OCI-LY1 (cell line): ENCODE measurements at regions not wholly inside any gene's neighbourhood (a gene's known extent, or its start where the extent isn't known, plus 50 kb on each side); places are given as distances from the start of the nearest gene placed in this dataset.

Source experiments
- EZH2 ChIP-seq: fragments of 200-600 bp; sonication (generic), shearing (Covaris generic); IDR thresholded peaks from 2 replicates; pipeline ENCODE4 v1.8.0; 2017; ENCODE audit warnings: borderline replicate concordance, mixed run types, mild to moderate bottlenecking, antibody characterized with exemption, low read length, moderate library complexity, mixed read lengths
- TF ChIP-seq, protein P1 (sequence below): fragments of 200-600 bp; sonication (generic), shearing (Covaris generic); IDR thresholded peaks from 2 replicates; pipeline ENCODE4 v1.5.1; 2017; ENCODE audit warnings: mild to moderate bottlenecking, antibody characterized with exemption, low read length, moderate library complexity, mixed read lengths

GRCh38 chr6:6538261-6538660 lies 50.3 kb upstream of the LY86 start:
- TF ChIP-seq, protein P1, sequence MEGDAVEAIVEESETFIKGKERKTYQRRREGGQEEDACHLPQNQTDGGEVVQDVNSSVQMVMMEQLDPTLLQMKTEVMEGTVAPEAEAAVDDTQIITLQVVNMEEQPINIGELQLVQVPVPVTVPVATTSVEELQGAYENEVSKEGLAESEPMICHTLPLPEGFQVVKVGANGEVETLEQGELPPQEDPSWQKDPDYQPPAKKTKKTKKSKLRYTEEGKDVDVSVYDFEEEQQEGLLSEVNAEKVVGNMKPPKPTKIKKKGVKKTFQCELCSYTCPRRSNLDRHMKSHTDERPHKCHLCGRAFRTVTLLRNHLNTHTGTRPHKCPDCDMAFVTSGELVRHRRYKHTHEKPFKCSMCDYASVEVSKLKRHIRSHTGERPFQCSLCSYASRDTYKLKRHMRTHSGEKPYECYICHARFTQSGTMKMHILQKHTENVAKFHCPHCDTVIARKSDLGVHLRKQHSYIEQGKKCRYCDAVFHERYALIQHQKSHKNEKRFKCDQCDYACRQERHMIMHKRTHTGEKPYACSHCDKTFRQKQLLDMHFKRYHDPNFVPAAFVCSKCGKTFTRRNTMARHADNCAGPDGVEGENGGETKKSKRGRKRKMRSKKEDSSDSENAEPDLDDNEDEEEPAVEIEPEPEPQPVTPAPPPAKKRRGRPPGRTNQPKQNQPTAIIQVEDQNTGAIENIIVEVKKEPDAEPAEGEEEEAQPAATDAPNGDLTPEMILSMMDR = no peak
- no peak for TF ChIP-seq EZH2
